Hepatocyte (in vitro differentiated cells): ENCODE measurements at regions not wholly inside any gene's neighbourhood (a gene's known extent, or its start where the extent isn't known, plus 50 kb on each side); places are given as distances from the start of the nearest gene placed in this dataset.

Experiments
- EZH2 ChIP-seq: fragments of 200-600 bp; sonication (generic); IDR thresholded peaks from 2 replicates; pipeline ENCODE4 v1.6.1; 2016; ENCODE audit warnings: antibody characterized with exemption, mild to moderate bottlenecking, borderline replicate concordance
- TF ChIP-seq, protein P1 (sequence below): fragments of 200-600 bp; sonication (generic); IDR thresholded peaks from 2 replicates; pipeline ENCODE4 v1.5.1; 2016; ENCODE audit warnings: antibody characterized with exemption, mild to moderate bottlenecking; ENCODE audit not compliant: poor library complexity

GRCh38 chr1:170461762-170462384 is 70.1 kb upstream of the GORAB start:
- TF ChIP-seq, protein P1, sequence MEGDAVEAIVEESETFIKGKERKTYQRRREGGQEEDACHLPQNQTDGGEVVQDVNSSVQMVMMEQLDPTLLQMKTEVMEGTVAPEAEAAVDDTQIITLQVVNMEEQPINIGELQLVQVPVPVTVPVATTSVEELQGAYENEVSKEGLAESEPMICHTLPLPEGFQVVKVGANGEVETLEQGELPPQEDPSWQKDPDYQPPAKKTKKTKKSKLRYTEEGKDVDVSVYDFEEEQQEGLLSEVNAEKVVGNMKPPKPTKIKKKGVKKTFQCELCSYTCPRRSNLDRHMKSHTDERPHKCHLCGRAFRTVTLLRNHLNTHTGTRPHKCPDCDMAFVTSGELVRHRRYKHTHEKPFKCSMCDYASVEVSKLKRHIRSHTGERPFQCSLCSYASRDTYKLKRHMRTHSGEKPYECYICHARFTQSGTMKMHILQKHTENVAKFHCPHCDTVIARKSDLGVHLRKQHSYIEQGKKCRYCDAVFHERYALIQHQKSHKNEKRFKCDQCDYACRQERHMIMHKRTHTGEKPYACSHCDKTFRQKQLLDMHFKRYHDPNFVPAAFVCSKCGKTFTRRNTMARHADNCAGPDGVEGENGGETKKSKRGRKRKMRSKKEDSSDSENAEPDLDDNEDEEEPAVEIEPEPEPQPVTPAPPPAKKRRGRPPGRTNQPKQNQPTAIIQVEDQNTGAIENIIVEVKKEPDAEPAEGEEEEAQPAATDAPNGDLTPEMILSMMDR, result no peak
- TF ChIP-seq EZH2, result no peak
